H1 (cell line): ENCODE measurements at regions not wholly inside any gene's neighbourhood (a gene's known extent, or its start where the extent isn't known, plus 50 kb on each side); places are given as distances from the start of the nearest gene placed in this dataset.

ENCODE experiments used
- CTCF ChIA-PET: fragments of 300-600 bp; sonication (Branson Sonifier 250); formaldehyde crosslinking; loops from one replicate; lab custom pipeline; 2021; ENCODE audit not compliant: partially characterized antibody; lab: Charles Lee
- POLR2A ChIA-PET: fragments of 300-600 bp; sonication (Branson Sonifier 250); formaldehyde crosslinking; loops from one replicate; lab custom pipeline; 2021; ENCODE audit warnings: inconsistent platforms; ENCODE audit not compliant: partially characterized antibody; lab: Charles Lee
- DNase-seq, 2 experiments: peaks; one replicate each; pipeline versions ENCODE4 v3.0.0 to v3.0.0-alpha.2; 2010 to 2022; ENCODE audit warnings: low spot score in 2 of 2, low read depth in 1 of 2, mixed read lengths in 1 of 2
- FAIRE-seq: peaks from 2 replicates; lab custom pipeline; 2011; peaks lifted over from hg19 to GRCh38; lab: Jason Lieb, UNC
- H2AFZ ChIP-seq: 2 replicates; pipeline ENCODE4 v1.8.1; 2012; ENCODE audit warnings: low read length, inconsistent platforms
- H2AK5ac ChIP-seq: 2 replicates; pipeline ENCODE4 v1.6.1; 2013; ENCODE audit warnings: low read depth, low read length
- H2BK120ac ChIP-seq: replicated peaks from 2 replicates; pipeline ENCODE3; 2013; ENCODE audit warnings: low read depth, low read length, inconsistent platforms
- H2BK12ac ChIP-seq: 2 replicates; pipeline ENCODE4 v1.6.1; 2013; ENCODE audit warnings: low read depth, low read length
- H2BK15ac ChIP-seq: 2 replicates; pipeline ENCODE4 v1.6.1; 2013; ENCODE audit warnings: low read length
- H2BK20ac ChIP-seq: 2 replicates; pipeline ENCODE4 v1.6.1; 2013; ENCODE audit warnings: low read length
- H2BK5ac ChIP-seq: 2 replicates; pipeline ENCODE4 v1.6.1; 2013; ENCODE audit warnings: low read depth, low read length
- H3K14ac ChIP-seq: 2 replicates; pipeline ENCODE4 v1.6.1; 2013; ENCODE audit warnings: inconsistent platforms; ENCODE audit not compliant: insufficient read length
- H3K18ac ChIP-seq: 2 replicates; pipeline ENCODE4 v1.6.1; 2013; ENCODE audit warnings: low read length; ENCODE audit errors: extremely low read depth
- H3K23ac ChIP-seq: 2 replicates; pipeline ENCODE4 v1.6.1; 2013; ENCODE audit warnings: inconsistent platforms; ENCODE audit not compliant: insufficient read length
- H3K23me2 ChIP-seq: 2 replicates; pipeline ENCODE4 v1.6.1; 2013; ENCODE audit warnings: low read depth, low read length
- H3K27ac ChIP-seq: 2 replicates; pipeline ENCODE4 v1.6.1; 2011; ENCODE audit warnings: low read depth, low read length, inconsistent platforms
- H3K27me3 ChIP-seq, 4 experiments: replicated peaks in 1 of 4; 1 replicate in 1 of 4; 2 replicates in 3 of 4; pipeline versions ENCODE4 v1.6.1 to v1.8.1; 2011 to 2013; ENCODE audit warnings: low read length in 3 of 4, mild to moderate bottlenecking in 3 of 4, inconsistent platforms in 2 of 4, mixed read lengths in 2 of 4, moderate library complexity in 1 of 4; ENCODE audit not compliant: control insufficient read depth in 3 of 4, insufficient read depth in 3 of 4; ENCODE audit errors: extremely low read depth in 1 of 4
- H3K36me3 ChIP-seq, 4 experiments: 2 replicates each; pipeline versions ENCODE4 v1.6.1 to v1.8.1; 2011 to 2013; ENCODE audit warnings: mild to moderate bottlenecking in 4 of 4, low read length in 3 of 4, moderate library complexity in 2 of 4, control low read depth in 1 of 4, inconsistent platforms in 1 of 4; ENCODE audit not compliant: insufficient read depth in 4 of 4, control insufficient read depth in 2 of 4
- H3K4ac ChIP-seq: replicated peaks from 2 replicates; pipeline ENCODE3; 2013; ENCODE audit warnings: low read length, low read depth, mixed read lengths, inconsistent platforms; ENCODE audit not compliant: insufficient read length
- H3K4me1 ChIP-seq, 4 experiments: replicated peaks in 1 of 4; 1 replicate in 1 of 4; 2 replicates in 3 of 4; pipeline versions ENCODE4 v1.6.1 to v1.8.1; 2011 to 2013; ENCODE audit warnings: low read length in 3 of 4, inconsistent platforms in 2 of 4, mixed read lengths in 1 of 4; ENCODE audit not compliant: insufficient read depth in 4 of 4, control insufficient read depth in 3 of 4
- H3K4me2 ChIP-seq, 2 experiments: 2 replicates each; pipeline versions ENCODE4 v1.6.1 to v1.8.1; 2011 to 2013; ENCODE audit warnings: low read depth in 2 of 2, low read length in 2 of 2, control low read depth in 1 of 2, inconsistent platforms in 1 of 2, mild to moderate bottlenecking in 1 of 2; ENCODE audit not compliant: insufficient read depth in 1 of 2
- H3K4me3 ChIP-seq, 4 experiments: fragments of 200-600, 300-600 bp in 1 of 4; sonication (generic), shearing (Covaris generic), sonication (Bioruptor Twin) in 1 of 4; 2 replicates each; pipeline versions ENCODE4 v1.5.1 to v1.8.1; 2011 to 2016; ENCODE audit warnings: low read length in 4 of 4, low read depth in 3 of 4, control low read depth in 2 of 4, inconsistent platforms in 2 of 4, mild to moderate bottlenecking in 2 of 4, mixed read lengths in 1 of 4, moderate library complexity in 1 of 4; ENCODE audit not compliant: insufficient read depth in 2 of 4; ENCODE audit errors: extremely low read depth in 1 of 4
- H3K56ac ChIP-seq: replicated peaks from 2 replicates; pipeline ENCODE3; 2013; ENCODE audit warnings: low read depth, mild to moderate bottlenecking, mixed read lengths, low read length, inconsistent platforms; ENCODE audit not compliant: insufficient read length
- H3K79me1 ChIP-seq: 2 replicates; pipeline ENCODE4 v1.6.1; 2013; ENCODE audit warnings: low read depth, low read length, control low read depth
- H3K79me2 ChIP-seq, 2 experiments: 2 replicates each; pipeline versions ENCODE4 v1.6.1 to v1.8.1; 2012 to 2013; ENCODE audit warnings: low read length in 2 of 2, mild to moderate bottlenecking in 2 of 2, inconsistent platforms in 1 of 2; ENCODE audit not compliant: insufficient read depth in 2 of 2, control insufficient read depth in 1 of 2
- H3K9ac ChIP-seq, 4 experiments: replicated peaks in 1 of 4; 1 replicate in 1 of 4; 2 replicates in 3 of 4; pipeline versions ENCODE4 v1.6.1 to v1.8.1; 2011 to 2013; ENCODE audit warnings: low read depth in 3 of 4, low read length in 3 of 4, control low read depth in 2 of 4, mild to moderate bottlenecking in 2 of 4, moderate library complexity in 2 of 4, inconsistent platforms in 1 of 4; ENCODE audit errors: extremely low read depth in 1 of 4
- H3K9me3 ChIP-seq, 2 experiments: 2 replicates each; pipeline versions ENCODE4 v1.6.1 to v1.8.1; 2012 to 2013; ENCODE audit warnings: mild to moderate bottlenecking in 2 of 2, moderate library complexity in 2 of 2, control low read depth in 1 of 2, inconsistent platforms in 1 of 2, low read depth in 1 of 2, low read length in 1 of 2, mixed read lengths in 1 of 2; ENCODE audit not compliant: insufficient read depth in 2 of 2
- H4K20me1 ChIP-seq, 2 experiments: replicated peaks in 1 of 2; 2 replicates each; pipeline versions ENCODE3 to v1.8.1; 2011 to 2013; ENCODE audit warnings: inconsistent platforms in 2 of 2, low read length in 2 of 2, mild to moderate bottlenecking in 1 of 2; ENCODE audit not compliant: insufficient read depth in 2 of 2, control insufficient read depth in 1 of 2
- H4K5ac ChIP-seq: 2 replicates; pipeline ENCODE4 v1.6.1; 2013; ENCODE audit warnings: low read length, low read depth, mixed read lengths, inconsistent platforms; ENCODE audit not compliant: insufficient read length
- H4K8ac ChIP-seq: 2 replicates; pipeline ENCODE4 v1.8.0; 2013; ENCODE audit warnings: mild to moderate bottlenecking, moderate library complexity, low read length, inconsistent platforms; ENCODE audit not compliant: insufficient read depth; ENCODE audit errors: extremely low read depth
- H4K91ac ChIP-seq: replicated peaks from 2 replicates; pipeline ENCODE3; 2013; ENCODE audit warnings: low read length, mixed read lengths, inconsistent platforms; ENCODE audit not compliant: insufficient read length
- BACH1 ChIP-seq: IDR thresholded peaks from 2 replicates; pipeline ENCODE4 v1.6.1; 2012; ENCODE audit warnings: low read length, improper control_type of control experiment
- BRCA1 ChIP-seq: IDR thresholded peaks from 2 replicates; pipeline ENCODE4 v1.6.1; 2012; ENCODE audit warnings: low read depth, low read length, improper control_type of control experiment
- GTF2F1 ChIP-seq: IDR thresholded peaks from 2 replicates; pipeline ENCODE4 v1.6.1; 2012; ENCODE audit warnings: low read depth, low read length, improper control_type of control experiment, borderline replicate concordance
- JUN ChIP-seq: IDR thresholded peaks from 2 replicates; pipeline ENCODE4 v1.6.1; 2011; ENCODE audit warnings: low read depth, mild to moderate bottlenecking, improper control_type of control experiment, low read length
- JUND ChIP-seq: IDR thresholded peaks from 2 replicates; pipeline ENCODE4 v1.6.1; 2011; ENCODE audit warnings: mild to moderate bottlenecking, improper control_type of control experiment, low read length
- POLR2A ChIP-seq, 2 experiments: IDR thresholded peaks; 1 replicate in 1 of 2; 2 replicates in 1 of 2; pipeline ENCODE4 v1.6.1; 2011; ENCODE audit warnings: low read depth in 2 of 2, low read length in 2 of 2, mild to moderate bottlenecking in 2 of 2; ENCODE audit errors: control extremely low read depth in 1 of 2
- RXRA ChIP-seq: IDR thresholded peaks from 2 replicates; pipeline ENCODE4 v1.6.1; 2011; ENCODE audit warnings: low read depth, mild to moderate bottlenecking, low read length, moderate library complexity; ENCODE audit not compliant: insufficient read depth
- SP2 ChIP-seq: IDR thresholded peaks from 2 replicates; pipeline ENCODE4 v1.6.1; 2012; ENCODE audit warnings: mild to moderate bottlenecking, low read length, inconsistent platforms
- WGBS, 2 experiments: shearing (Covaris generic) in 1 of 2; methylation state at CpG; one replicate each; pipeline versions ENCODE4 v1.1.6 to v1.1.7; 2013 to 2015; ENCODE audit warnings: low lambda C conversion rate in 2 of 2, mixed read lengths in 2 of 2, inconsistent platforms in 1 of 2, low coverage in 1 of 2, missing lambda C conversion rate in 1 of 2; ENCODE audit not compliant: insufficient replicate concordance in 2 of 2, insufficient coverage in 1 of 2, insufficient read length in 1 of 2; ENCODE audit errors: extremely low coverage in 1 of 2, missing lambda C conversion rate in 1 of 2; 5-methylcytosine and 5-hydroxymethylcytosine counted together

DNA sequence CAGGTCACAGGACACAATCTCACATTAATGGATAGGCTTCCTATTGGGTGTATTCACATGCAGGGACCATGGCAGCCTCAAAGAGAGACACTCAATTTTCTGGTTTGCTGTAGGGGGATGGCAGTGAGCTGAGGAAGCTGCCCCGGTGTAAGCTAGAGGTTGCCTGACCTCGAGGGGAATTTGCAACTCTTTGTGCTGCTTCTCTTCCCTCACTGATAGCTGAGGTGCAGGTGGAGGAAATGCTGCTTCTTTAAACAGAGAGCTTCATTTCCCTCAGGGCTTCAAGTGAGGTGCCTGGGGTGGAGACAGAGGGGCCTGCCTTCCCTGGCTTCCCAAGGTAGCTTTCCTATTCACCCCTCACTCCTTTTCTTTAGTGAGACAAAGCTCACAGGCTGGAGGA, 151.9 kb downstream of the CD83 start:
- Histone ChIP-seq H2BK5ac (no peak overlapping the region), H2BK15ac (no peak overlapping the region), H3K27ac (no peak overlapping the region), H3K9me3 (peaks cover 8 to 9% of the 10 kb centered on the region in 2 experiments; a peak in 2 of 4 replicates), H3K4me3 (no peak overlapping the region), H3K79me1 (no peaks in the 10 kb centered on the region), H3K18ac (no peak overlapping the region), H3K4ac (no peak overlapping the region), H3K14ac (no peak overlapping the region), H2BK20ac (no peak overlapping the region), H4K8ac (no peak overlapping the region), H3K4me2 (no peak overlapping the region), H2AK5ac (no peak overlapping the region), H3K9ac (no peak overlapping the region), H3K79me2 (no peaks in the 10 kb centered on the region), H2BK120ac (no peak overlapping the region), H3K56ac (no peak overlapping the region), H2BK12ac (no peak overlapping the region), H3K23ac (no peak overlapping the region), H3K27me3 (peaks cover 0 to 8% (median 3%) of the 10 kb centered on the region in 4 experiments; a peak in 1 of 7 replicates), H4K20me1 (no peaks in the 10 kb centered on the region), H3K23me2 (no peaks in the 10 kb centered on the region; the same call in 1 of the 2 replicates), H4K5ac (no peak overlapping the region), H4K91ac (no peak overlapping the region), H2AFZ (no peak overlapping the region), H3K36me3 (no peaks in the 10 kb centered on the region; a peak in 1 of 8 replicates), H3K4me1 (peaks cover 3 to 15% (median 8%) of the 10 kb centered on the region in 4 experiments; a peak in 5 of 7 replicates)
- DNase-seq (peak in 1 of 2 experiments; percentile 16), FAIRE-seq (no peak)
- ChIA-PET CTCF (interaction anchor here (0.6 to 1.8 kb wide), 6 partner anchors 9 to 1222 kb away, joined by 3 to 5 read pairs (median 4); no protein-coding TSS in a partner anchor), POLR2A (no interaction called here)
- TF ChIP-seq POLR2A (IDR thresholded peaks at IDR 0.05; ENCODE audit: control extremely low read depth in 1 of 2, low read depth in 2 of 2, low read length in 2 of 2) (no peak), JUND (no peak), GTF2F1 (no peak), BRCA1 (no peak), RXRA (no peak), BACH1 (no peak), JUN (no peak), SP2 (no peak)
- WGBS, 2 experiments = 93% methylated on average over 2 of the region's 2 CpGs; no CpG with 5 or more reads in 1 of the 2 experiments
